ENCODE measurements at regions not wholly inside any gene's neighbourhood (a gene's known extent, or its start where the extent isn't known, plus 50 kb on each side); places are given as distances from the start of the nearest gene placed in this dataset.
A peak's percentile ranks its signal among the peaks of the same experiment; 100 is the strongest.

DNA sequence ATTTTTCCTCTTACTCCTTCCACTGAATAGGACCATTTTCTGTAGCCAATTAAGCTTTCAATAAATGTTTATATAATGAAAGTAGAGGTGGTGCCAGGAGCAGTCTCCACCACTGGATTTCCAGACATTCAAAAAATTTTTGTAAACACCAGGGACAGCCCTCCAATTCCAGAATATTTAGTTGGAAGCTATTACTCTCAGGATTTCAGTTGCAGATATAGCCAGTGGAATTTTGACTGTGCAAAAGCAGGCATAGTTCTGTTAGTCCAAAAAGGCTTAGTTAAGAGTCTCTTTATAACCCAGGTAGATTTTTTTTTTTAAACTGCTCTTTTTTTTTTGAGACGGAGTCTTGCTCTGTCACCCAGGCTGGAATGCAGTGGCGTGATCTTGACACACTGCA is 138.1 kb upstream of the DMRT1 start:
- H3K4me3 Mint-ChIP-seq: no peak overlapping the region
- no peaks in the 10 kb centered on the region for H3K9me3 Mint-ChIP-seq
- DNase-seq: no peak
- CTCF ChIA-PET: no interaction called here
- POLR2A ChIA-PET: interaction anchor here (1.0 kb wide), 1 partner anchor 17 kb away, joined by 3 read pairs; no protein-coding TSS in a partner anchor
- H3K27me3 Mint-ChIP-seq: peaks cover 8% of the 10 kb centered on the region
- no peak overlapping the region for H3K27ac Mint-ChIP-seq
- peaks cover 4% of the 10 kb centered on the region for H3K36me3 Mint-ChIP-seq (ENCODE audit: low read depth)
- H3K4me1 Mint-ChIP-seq: peaks cover 17% of the 10 kb centered on the region

- POLR2A ChIA-PET: no interaction called here
- DNase-seq: no peak
- Mint-ChIP-seq H3K36me3 (ENCODE audit: low read depth) (peaks cover 10% of the 10 kb centered on the region), H3K27ac (no peak overlapping the region), H3K27me3 (peaks cover 5% of the 10 kb centered on the region), H3K4me3 (peak overlapping the region; percentile 82), H3K9me3 (no peaks in the 10 kb centered on the region), H3K4me1 (peaks cover 17% of the 10 kb centered on the region)
- CTCF ChIA-PET: no interaction called here
Measured at GRCh38 chr9:706073-706472, 135.4 kb upstream of the DMRT1 start.

DNA sequence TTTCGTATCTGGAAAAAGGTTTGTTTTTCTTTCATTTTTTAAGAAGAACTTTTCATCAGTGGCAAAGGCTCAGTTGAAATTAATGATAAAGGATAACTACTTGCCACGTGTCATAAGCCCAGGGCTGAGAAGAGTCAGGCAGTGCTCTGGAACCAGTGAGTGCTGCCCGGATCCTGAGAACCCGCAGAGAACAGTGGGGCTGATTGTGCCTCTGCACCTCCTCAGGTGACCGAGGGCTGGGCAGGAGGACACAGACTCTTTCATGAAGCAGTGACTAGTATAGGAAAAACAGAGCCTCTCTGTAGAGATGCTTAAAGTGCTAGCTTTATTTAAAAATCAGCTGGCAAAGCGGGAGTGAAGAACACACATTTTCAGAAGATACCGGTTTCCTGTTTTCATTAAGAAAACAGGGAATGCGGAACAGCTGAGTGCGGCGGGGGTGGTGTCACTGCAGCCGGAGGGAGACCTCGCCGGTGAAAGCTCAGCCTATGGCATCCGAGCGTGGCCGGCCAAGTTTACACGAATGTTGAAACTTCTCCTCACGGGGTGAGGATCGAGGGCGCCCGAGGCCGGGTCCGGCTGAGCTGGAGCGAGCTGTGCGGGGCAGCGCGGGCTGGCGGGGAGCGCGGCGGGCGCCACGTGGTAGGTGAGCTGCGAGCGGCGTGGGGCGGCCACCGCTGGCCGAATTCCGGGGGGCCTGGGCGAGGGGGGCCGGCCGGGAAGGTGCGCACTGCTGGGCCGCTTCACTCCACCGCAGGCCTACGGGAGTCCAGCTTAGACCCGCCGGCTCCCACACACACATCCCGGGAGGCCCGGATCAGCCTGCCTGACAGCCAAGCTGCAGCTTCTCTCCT is 134.7 kb upstream of the DMRT1 start:
- H3K4me3 Mint-ChIP-seq: peak overlapping the region; percentile 82
- H3K36me3 Mint-ChIP-seq (ENCODE audit: low read depth): peaks cover 17% of the 10 kb centered on the region
- H3K27me3 Mint-ChIP-seq: peaks cover 5% of the 10 kb centered on the region
- peaks cover 17% of the 10 kb centered on the region for H3K4me1 Mint-ChIP-seq
- H3K27ac Mint-ChIP-seq: peak overlapping the region; percentile 60
- ChIA-PET POLR2A (interaction anchor here (1.0 kb wide), 1 partner anchor 43 kb away, joined by 5 read pairs; no protein-coding TSS in a partner anchor), CTCF (interaction anchor here (0.6 to 0.9 kb wide), 2 partner anchors 49 to 260 kb away, joined by 3 to 4 read pairs; no protein-coding TSS in a partner anchor)
- no peaks in the 10 kb centered on the region for H3K9me3 Mint-ChIP-seq
- peak; percentile 48 for DNase-seq

GRCh38 chr9:708182-708550 is 133.3 kb upstream of the DMRT1 start:
- Mint-ChIP-seq H3K27ac (no peak overlapping the region), H3K9me3 (no peaks in the 10 kb centered on the region), H3K27me3 (peaks cover 5% of the 10 kb centered on the region), H3K36me3 (ENCODE audit: low read depth) (peaks cover 25% of the 10 kb centered on the region), H3K4me1 (peaks cover 17% of the 10 kb centered on the region), H3K4me3 (no peak overlapping the region)
- DNase-seq: no peak
- ChIA-PET POLR2A (no interaction called here), CTCF (no interaction called here)

- Mint-ChIP-seq H3K27ac (no peak overlapping the region), H3K4me3 (no peak overlapping the region), H3K36me3 (ENCODE audit: low read depth) (peaks cover 25% of the 10 kb centered on the region), H3K9me3 (no peaks in the 10 kb centered on the region), H3K4me1 (peaks cover 17% of the 10 kb centered on the region), H3K27me3 (peaks cover 5% of the 10 kb centered on the region)
- DNase-seq: no peak
- ChIA-PET POLR2A (no interaction called here), CTCF (no interaction called here)
Measured at GRCh38 chr9:708551-709432, 132.7 kb upstream of the DMRT1 start.

DNA sequence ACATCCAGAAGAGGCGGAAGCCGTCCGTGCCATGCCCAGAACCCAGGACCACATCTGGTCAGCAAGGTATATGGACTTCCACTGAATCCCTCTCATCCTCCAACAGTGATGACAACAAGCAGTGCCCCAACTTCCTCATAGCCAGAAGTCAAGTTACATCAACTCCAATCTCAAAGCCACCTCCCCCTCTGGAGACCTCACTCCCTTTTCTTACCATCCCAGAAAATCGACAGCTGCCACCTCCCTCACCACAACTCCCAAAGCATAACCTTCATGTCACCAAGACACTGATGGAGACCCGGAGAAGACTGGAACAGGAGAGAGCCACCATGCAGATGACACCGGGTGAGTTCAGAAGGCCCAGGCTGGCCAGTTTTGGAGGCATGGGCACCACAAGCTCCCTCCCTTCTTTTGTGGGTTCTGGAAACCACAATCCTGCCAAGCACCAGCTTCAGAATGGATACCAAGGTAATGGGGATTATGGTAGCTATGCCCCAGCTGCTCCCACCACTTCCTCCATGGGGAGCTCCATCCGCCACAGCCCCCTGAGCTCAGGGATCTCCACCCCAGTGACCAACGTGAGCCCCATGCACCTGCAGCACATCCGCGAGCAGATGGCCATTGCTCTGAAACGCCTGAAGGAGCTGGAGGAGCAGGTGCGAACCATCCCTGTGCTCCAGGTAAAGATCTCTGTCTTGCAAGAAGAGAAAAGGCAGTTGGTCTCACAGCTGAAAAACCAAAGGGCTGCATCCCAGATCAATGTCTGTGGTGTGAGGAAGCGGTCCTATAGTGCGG is 130.3 kb upstream of the DMRT1 start:
- POLR2A ChIA-PET: interaction anchor here (1.3 kb wide), 1 partner anchor 12 kb away, joined by 4 read pairs; no protein-coding TSS in a partner anchor
- no peak overlapping the region for H3K27ac Mint-ChIP-seq
- H3K27me3 Mint-ChIP-seq: peaks cover 5% of the 10 kb centered on the region
- no peak for DNase-seq
- peaks cover 12% of the 10 kb centered on the region for H3K4me1 Mint-ChIP-seq
- H3K36me3 Mint-ChIP-seq (ENCODE audit: low read depth): peaks cover 25% of the 10 kb centered on the region
- CTCF ChIA-PET: no interaction called here
- H3K9me3 Mint-ChIP-seq: no peaks in the 10 kb centered on the region
- H3K4me3 Mint-ChIP-seq: no peak overlapping the region

- no peaks in the 10 kb centered on the region for H3K9me3 Mint-ChIP-seq
- CTCF ChIA-PET: no interaction called here
- no peak overlapping the region for H3K4me3 Mint-ChIP-seq
- DNase-seq: no peak
- no peaks in the 10 kb centered on the region for H3K27me3 Mint-ChIP-seq
- peaks cover 21% of the 10 kb centered on the region for H3K36me3 Mint-ChIP-seq (ENCODE audit: low read depth)
- H3K4me1 Mint-ChIP-seq: peaks cover 6% of the 10 kb centered on the region
- POLR2A ChIA-PET: interaction anchor here (1.3 kb wide), 1 partner anchor 11 kb away, joined by 4 read pairs; no protein-coding TSS in a partner anchor
- H3K27ac Mint-ChIP-seq: no peak overlapping the region
Measured at GRCh38 chr9:711761-712553, 129.5 kb upstream of the DMRT1 start.

DNA sequence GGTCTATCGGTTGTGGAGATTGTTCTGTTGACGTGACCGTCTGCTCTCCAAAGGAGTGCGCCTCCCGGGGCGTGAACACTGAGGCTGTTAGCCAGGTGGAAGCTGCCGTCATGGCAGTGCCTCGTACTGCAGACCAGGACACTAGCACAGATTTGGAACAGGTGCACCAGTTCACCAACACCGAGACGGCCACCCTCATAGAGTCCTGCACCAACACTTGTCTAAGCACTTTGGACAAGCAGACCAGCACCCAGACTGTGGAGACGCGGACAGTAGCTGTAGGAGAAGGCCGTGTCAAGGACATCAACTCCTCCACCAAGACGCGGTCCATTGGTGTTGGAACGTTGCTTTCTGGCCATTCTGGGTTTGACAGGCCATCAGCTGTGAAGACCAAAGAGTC is 128.9 kb upstream of the DMRT1 start:
- H3K4me1 Mint-ChIP-seq: peaks cover 6% of the 10 kb centered on the region
- ChIA-PET CTCF (interaction anchor here (0.7 to 1.5 kb wide), 2 partner anchors 13 to 43 kb away, joined by 3 to 4 read pairs; no protein-coding TSS in a partner anchor), POLR2A (interaction anchor here (0.5 kb wide), 1 partner anchor 11 kb away, joined by 3 read pairs; no protein-coding TSS in a partner anchor)
- no peaks in the 10 kb centered on the region for H3K27me3 Mint-ChIP-seq
- no peak for DNase-seq
- H3K36me3 Mint-ChIP-seq (ENCODE audit: low read depth): peaks cover 21% of the 10 kb centered on the region
- H3K27ac Mint-ChIP-seq: no peak overlapping the region
- no peaks in the 10 kb centered on the region for H3K9me3 Mint-ChIP-seq
- H3K4me3 Mint-ChIP-seq: no peak overlapping the region

DNA sequence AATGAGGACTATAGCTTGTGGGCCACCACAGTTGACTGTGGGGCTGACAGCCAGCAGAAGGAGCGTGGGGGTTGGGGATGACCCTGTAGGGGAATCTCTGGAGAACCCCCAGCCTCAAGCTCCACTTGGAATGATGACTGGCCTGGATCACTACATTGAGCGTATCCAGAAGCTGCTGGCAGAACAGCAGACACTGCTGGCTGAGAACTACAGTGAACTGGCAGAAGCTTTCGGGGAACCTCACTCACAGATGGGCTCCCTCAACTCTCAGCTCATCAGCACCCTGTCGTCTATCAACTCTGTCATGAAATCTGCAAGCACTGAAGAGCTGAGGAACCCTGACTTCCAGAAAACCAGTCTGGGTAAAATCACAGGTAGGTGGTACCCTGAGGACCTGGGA is 128.4 kb upstream of the DMRT1 start:
- no peaks in the 10 kb centered on the region for H3K9me3 Mint-ChIP-seq
- DNase-seq: no peak
- H3K36me3 Mint-ChIP-seq (ENCODE audit: low read depth): peaks cover 21% of the 10 kb centered on the region
- peaks cover 6% of the 10 kb centered on the region for H3K4me1 Mint-ChIP-seq
- CTCF ChIA-PET: interaction anchor here (0.7 to 1.5 kb wide), 2 partner anchors 13 to 43 kb away, joined by 3 to 4 read pairs; no protein-coding TSS in a partner anchor
- no peak overlapping the region for H3K4me3 Mint-ChIP-seq
- no peaks in the 10 kb centered on the region for H3K27me3 Mint-ChIP-seq
- no peak overlapping the region for H3K27ac Mint-ChIP-seq
- POLR2A ChIA-PET: interaction anchor here (0.5 kb wide), 1 partner anchor 11 kb away, joined by 3 read pairs; no protein-coding TSS in a partner anchor

DNA sequence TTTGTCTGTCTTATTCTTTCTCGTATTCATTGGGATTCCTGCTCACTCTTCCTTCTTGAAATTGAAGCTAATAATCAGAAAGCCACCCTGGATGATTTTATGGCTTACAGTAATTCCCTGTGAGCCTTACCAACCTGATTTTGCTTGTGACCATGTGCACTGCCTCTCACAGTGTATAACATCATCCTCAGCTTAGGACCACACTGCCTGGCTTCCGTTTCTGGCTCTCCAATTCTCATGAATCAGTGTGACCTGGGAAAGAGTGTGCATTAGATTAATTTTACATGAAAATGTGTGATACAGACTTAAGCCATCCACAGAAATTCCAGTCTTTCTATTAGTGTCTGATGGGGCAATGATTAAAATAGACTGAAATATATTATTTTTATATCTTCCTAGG is 126.8 kb upstream of the DMRT1 start:
- Mint-ChIP-seq H3K36me3 (ENCODE audit: low read depth) (peaks cover 21% of the 10 kb centered on the region), H3K27me3 (no peaks in the 10 kb centered on the region), H3K4me3 (no peak overlapping the region), H3K9me3 (no peaks in the 10 kb centered on the region), H3K4me1 (no peaks in the 10 kb centered on the region), H3K27ac (no peak overlapping the region)
- POLR2A ChIA-PET: no interaction called here
- CTCF ChIA-PET: no interaction called here
- no peak for DNase-seq

GRCh38 chr9:715300-715699 is 126.2 kb upstream of the DMRT1 start:
- H3K9me3 Mint-ChIP-seq: no peaks in the 10 kb centered on the region
- no peaks in the 10 kb centered on the region for H3K4me1 Mint-ChIP-seq
- CTCF ChIA-PET: no interaction called here
- POLR2A ChIA-PET: no interaction called here
- no peaks in the 10 kb centered on the region for H3K27me3 Mint-ChIP-seq
- peaks cover 21% of the 10 kb centered on the region for H3K36me3 Mint-ChIP-seq (ENCODE audit: low read depth)
- H3K4me3 Mint-ChIP-seq: no peak overlapping the region
- no peak overlapping the region for H3K27ac Mint-ChIP-seq
- DNase-seq: no peak

DNA sequence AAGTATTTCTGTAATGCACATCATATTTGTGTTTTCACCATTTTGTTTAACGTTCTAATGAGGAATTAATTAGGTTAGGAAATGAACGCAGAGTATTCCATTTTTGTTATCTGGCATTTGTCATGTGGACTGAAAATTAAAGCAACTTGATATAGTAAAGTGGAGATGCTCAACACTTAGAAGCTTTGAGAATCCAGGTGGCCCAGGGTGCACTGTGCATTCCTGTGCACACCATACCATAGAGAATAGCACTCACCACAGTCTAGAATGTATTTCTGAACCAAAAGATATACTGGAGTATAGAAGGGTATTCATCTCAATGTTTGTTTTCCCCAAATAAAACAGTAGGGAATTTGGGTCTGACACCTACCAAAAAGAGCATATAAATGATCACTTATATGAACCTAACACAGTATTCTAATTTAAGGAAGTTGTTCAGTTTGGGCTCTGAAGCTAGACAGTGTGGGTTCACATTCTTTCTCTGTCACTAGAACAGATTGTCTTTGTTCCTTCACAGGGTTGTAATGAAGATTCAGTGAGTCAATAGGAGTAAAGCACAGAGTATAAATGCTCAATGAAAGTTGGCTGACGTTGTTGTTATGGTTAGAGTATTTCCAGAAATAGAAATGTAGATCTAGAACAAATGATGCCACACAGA is 125.6 kb upstream of the DMRT1 start:
- Mint-ChIP-seq H3K36me3 (ENCODE audit: low read depth) (peaks cover 17% of the 10 kb centered on the region), H3K27ac (no peak overlapping the region), H3K4me3 (no peak overlapping the region), H3K27me3 (no peaks in the 10 kb centered on the region), H3K9me3 (no peaks in the 10 kb centered on the region), H3K4me1 (no peaks in the 10 kb centered on the region)
- CTCF ChIA-PET: no interaction called here
- no peak for DNase-seq
- POLR2A ChIA-PET: no interaction called here

All from activated CD4-positive, alpha-beta memory T cell treated with anti-CD3 and anti-CD28 coated beads, Interleukin-2, amount 10 ng/mL, durations not matched to agents 7 days and 5 days (primary cell).